Ectodermal cell (in vitro differentiated cells): ENCODE measurements at regions not wholly inside any gene's neighbourhood (a gene's known extent, or its start where the extent isn't known, plus 50 kb on each side); places are given as distances from the start of the nearest gene placed in this dataset.

Experiments used
- H3K27ac ChIP-seq: 2 replicates; pipeline ENCODE4 v1.7.0; 2013; ENCODE audit warnings: mild to moderate bottlenecking, low read depth, low read length; ENCODE audit not compliant: insufficient read depth, poor library complexity, severe bottlenecking
- H3K27me3 ChIP-seq: 2 replicates; pipeline ENCODE4 v1.7.0; 2013; ENCODE audit warnings: mild to moderate bottlenecking, low read length; ENCODE audit not compliant: insufficient read depth, control insufficient read depth, poor library complexity, severe bottlenecking
- H3K36me3 ChIP-seq: one replicate; pipeline ENCODE4 v1.7.0; 2013; ENCODE audit warnings: low read length; ENCODE audit not compliant: control insufficient read depth, insufficient read depth
- H3K4me1 ChIP-seq: one replicate; pipeline ENCODE4 v1.7.0; 2013; ENCODE audit warnings: low read length; ENCODE audit not compliant: control insufficient read depth, insufficient read depth
- H3K4me3 ChIP-seq: 2 replicates; pipeline ENCODE4 v1.7.0; 2013; ENCODE audit warnings: low read depth, low read length, control low read depth; ENCODE audit not compliant: insufficient read depth
- H3K9me3 ChIP-seq: 2 replicates; pipeline ENCODE4 v1.7.0; 2013; ENCODE audit warnings: mild to moderate bottlenecking, low read length, moderate library complexity; ENCODE audit not compliant: control insufficient read depth
- WGBS, 2 experiments: methylation state at CpG; one replicate each; pipeline ENCODE4 v1.1.7; 2013; ENCODE audit warnings: missing lambda C conversion rate in 2 of 2; 5-methylcytosine and 5-hydroxymethylcytosine counted together

DNA sequence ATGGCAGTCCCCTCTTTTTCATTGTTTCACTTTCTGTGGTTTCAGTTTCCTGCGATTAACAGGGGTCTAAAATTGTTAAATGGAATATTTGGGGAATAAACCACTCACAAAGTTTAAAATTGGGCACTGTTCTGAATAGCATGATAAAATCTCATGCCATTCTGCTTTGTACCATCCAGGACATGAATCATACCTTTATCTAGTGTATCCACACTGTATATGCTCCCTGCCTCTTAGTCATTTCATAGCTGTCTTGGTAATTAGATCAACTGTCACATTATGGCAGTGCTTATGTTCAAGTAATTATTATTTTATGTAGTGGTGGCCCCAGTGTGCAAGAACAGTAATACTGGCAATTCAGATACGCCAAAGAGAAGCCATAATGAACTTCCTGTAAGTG is 734.5 kb downstream of the ZPLD1 start:
- Histone ChIP-seq H3K9me3 (no peaks in the 10 kb centered on the region), H3K27ac (no peak overlapping the region), H3K27me3 (no peaks in the 10 kb centered on the region), H3K4me1 (no peaks in the 10 kb centered on the region), H3K36me3 (no peaks in the 10 kb centered on the region), H3K4me3 (no peak overlapping the region)
- 77 to 94% methylated on average over 1 to 2 of the region's 2 CpGs for WGBS, 2 experiments

DNA sequence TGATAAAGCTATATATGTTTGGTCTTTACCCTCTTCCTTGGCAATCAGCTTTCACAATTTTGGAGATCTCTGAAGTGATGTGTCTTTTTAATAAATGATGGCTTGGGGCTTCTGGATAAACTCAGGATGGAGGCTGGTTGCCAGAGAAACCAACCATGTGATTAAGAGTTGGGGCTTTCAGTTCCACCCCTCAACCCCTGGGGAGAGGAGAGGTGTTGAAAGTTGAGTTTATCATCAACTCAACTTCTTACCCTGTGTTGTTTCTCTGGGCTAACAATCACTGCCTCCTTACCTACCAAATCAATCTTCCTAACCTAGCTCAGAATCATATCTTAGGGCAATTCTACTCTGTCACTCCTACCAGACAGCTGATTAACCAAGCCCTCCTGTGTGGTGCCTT is 735.8 kb downstream of the ZPLD1 start:
- H3K4me3 ChIP-seq, result no peak overlapping the region
- H3K27ac ChIP-seq, result no peak overlapping the region
- no peaks in the 10 kb centered on the region for H3K27me3 ChIP-seq
- H3K4me1 ChIP-seq, result no peaks in the 10 kb centered on the region
- no peaks in the 10 kb centered on the region for H3K9me3 ChIP-seq
- no peaks in the 10 kb centered on the region for H3K36me3 ChIP-seq

DNA sequence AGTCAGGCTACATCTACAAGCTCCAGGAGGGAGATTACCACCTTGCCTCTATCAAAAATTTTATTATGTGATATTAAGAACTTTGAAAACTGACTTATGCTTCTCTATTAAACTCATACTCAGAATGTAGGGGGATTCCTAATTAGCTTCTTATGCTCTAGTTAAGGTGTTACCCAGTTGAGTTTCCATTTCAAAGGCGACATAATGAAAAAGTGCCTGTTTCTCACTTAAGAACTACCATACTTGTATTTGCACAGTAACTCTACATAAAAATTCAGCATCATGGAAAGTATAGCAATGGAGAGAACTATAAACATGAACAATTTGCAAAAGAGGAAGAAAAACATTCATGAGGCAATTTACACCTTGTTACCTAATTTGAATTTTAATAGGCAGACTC is 739.1 kb downstream of the ZPLD1 start:
- no peaks in the 10 kb centered on the region for H3K9me3 ChIP-seq
- no peaks in the 10 kb centered on the region for H3K27me3 ChIP-seq
- WGBS, 2 experiments, result 80 to 100% methylated on average over 1 of the region's 1 CpG
- no peaks in the 10 kb centered on the region for H3K4me1 ChIP-seq
- no peak overlapping the region for H3K27ac ChIP-seq
- no peaks in the 10 kb centered on the region for H3K36me3 ChIP-seq
- H3K4me3 ChIP-seq, result no peak overlapping the region

DNA sequence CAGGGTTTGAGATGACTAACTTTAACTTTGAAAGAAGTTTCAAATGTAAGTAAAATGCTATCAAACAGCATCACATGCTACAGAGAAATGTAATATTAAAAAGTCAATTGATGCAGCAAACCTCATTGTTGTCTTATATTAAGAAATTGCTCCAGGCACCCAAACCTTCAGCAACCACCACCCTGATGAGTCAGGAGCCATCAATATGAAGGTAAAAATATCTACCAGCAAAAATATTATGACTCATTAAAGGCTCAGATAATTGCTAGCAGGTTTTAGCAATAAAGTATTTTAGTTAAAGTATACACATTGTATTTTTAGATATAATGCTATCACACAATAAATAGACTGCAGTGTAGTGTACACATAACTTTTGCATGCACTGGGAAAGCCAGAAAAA is 746.3 kb downstream of the ZPLD1 start:
- H3K4me3 ChIP-seq, result no peak overlapping the region
- H3K27me3 ChIP-seq, result no peaks in the 10 kb centered on the region
- no peaks in the 10 kb centered on the region for H3K9me3 ChIP-seq
- H3K27ac ChIP-seq, result no peak overlapping the region
- H3K4me1 ChIP-seq, result no peaks in the 10 kb centered on the region
- no peaks in the 10 kb centered on the region for H3K36me3 ChIP-seq

DNA sequence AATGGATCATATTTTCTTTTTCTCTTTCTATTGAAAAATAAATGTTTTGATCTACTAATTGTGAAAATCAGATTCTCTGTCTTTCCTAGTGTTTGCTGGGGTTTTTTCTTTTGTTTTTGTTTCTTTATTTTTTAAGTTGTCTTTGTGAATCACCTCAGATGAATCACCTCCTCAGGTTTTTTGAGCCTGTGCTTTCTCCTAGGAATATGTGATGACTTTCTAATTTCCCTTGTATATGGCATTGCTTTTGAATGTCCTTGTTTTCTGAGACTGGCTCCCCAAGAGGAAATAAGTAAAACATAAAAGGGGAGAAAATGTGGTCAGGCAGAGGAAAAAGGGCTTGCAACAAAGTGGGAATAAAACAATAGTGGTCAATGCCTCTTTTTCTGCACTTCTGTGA is 750.0 kb downstream of the ZPLD1 start:
- H3K4me1 ChIP-seq, result no peaks in the 10 kb centered on the region
- H3K27ac ChIP-seq, result no peak overlapping the region
- no peaks in the 10 kb centered on the region for H3K9me3 ChIP-seq
- no peak overlapping the region for H3K4me3 ChIP-seq
- no peaks in the 10 kb centered on the region for H3K27me3 ChIP-seq
- H3K36me3 ChIP-seq, result no peaks in the 10 kb centered on the region

DNA sequence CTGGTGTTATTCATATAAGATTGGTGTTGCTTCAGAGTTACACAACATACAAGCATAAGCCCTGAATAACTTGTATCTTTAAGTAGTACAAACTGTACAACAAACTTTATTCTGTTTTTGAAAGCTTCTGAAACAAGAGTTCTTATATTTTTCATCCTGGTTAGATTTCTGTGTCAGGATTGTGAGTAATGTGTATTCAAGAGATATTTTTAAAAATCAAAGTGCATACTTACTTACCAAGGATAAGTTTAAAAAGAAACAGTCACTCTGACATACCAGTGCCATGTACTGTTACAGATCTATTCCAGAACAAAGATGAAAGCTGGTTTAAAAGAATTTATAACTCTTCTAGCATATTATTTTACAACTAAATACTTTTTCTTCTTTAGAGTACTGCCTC is 755.1 kb downstream of the ZPLD1 start:
- Histone ChIP-seq H3K36me3 (no peaks in the 10 kb centered on the region), H3K27me3 (no peaks in the 10 kb centered on the region), H3K4me1 (no peaks in the 10 kb centered on the region), H3K27ac (no peak overlapping the region), H3K4me3 (no peak overlapping the region), H3K9me3 (no peaks in the 10 kb centered on the region)

DNA sequence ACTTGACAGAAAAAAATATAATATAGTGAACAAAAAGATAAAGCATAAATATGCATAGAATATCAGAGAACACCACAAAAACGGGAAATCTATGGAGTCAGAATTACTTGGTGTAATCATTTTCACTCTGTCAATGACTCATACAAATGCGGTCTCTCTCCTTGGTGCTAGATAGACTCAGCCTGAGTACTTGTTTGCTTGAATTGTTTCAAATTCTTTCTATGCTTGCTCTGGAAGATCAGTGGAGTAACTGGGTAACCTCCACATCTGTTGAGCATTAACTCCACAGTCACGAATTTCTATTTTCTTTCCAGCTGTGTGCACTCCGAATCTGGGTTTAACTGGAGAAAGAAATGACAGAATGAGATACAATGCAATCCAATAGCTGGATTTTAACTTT is 760.4 kb downstream of the ZPLD1 start:
- 89 to 94% methylated on average over 4 of the region's 4 CpGs for WGBS, 2 experiments
- H3K4me3 ChIP-seq, result no peak overlapping the region
- H3K27me3 ChIP-seq, result no peaks in the 10 kb centered on the region
- H3K9me3 ChIP-seq, result no peaks in the 10 kb centered on the region
- H3K27ac ChIP-seq, result no peak overlapping the region
- H3K36me3 ChIP-seq, result no peaks in the 10 kb centered on the region
- H3K4me1 ChIP-seq, result no peaks in the 10 kb centered on the region

DNA sequence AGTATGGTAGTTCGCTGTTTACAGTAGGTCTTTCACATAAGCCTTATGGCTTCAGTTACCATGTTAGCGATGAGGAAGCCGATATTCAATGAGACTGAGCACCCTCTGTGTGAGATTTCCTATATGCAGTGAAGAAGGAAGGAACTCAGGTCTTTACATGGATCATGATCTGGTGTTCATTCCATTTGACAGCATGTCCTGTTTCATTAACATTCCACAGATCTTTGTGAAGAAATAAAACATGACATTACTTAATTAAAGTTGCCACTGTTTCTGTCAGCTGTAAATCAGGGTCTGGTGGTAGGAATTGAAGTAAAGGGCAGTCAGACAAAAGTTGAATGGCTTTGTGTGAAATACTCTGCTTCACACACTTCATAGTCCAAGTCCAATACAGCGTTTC is 768.6 kb downstream of the ZPLD1 start:
- WGBS, 2 experiments, result 93 to 99% methylated on average over 4 of the region's 4 CpGs
- H3K4me1 ChIP-seq, result no peaks in the 10 kb centered on the region
- H3K4me3 ChIP-seq, result no peak overlapping the region
- H3K27ac ChIP-seq, result no peak overlapping the region
- H3K27me3 ChIP-seq, result no peaks in the 10 kb centered on the region
- no peaks in the 10 kb centered on the region for H3K36me3 ChIP-seq
- H3K9me3 ChIP-seq, result no peaks in the 10 kb centered on the region

DNA sequence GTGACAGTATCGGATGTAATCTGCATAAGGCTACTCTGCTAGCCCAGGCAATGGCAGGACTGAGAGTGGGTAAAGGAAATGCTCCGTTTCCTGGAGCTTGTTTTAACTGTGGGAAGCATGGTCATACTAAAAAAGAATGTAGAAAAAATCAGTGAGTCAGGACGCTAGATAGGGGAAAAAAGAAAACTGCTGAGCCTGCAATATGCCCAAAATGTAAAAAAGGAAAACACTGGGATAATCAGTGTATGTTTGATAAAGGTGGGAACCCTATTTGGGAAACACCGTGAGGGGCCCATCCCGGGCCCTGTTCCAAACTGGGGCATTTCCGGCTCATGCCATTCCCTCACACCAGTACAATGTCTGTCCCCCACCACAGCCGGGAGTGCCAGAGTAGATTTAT is 775.8 kb downstream of the ZPLD1 start:
- WGBS, 2 experiments, result 93% methylated on average over 7 of the region's 7 CpGs

DNA sequence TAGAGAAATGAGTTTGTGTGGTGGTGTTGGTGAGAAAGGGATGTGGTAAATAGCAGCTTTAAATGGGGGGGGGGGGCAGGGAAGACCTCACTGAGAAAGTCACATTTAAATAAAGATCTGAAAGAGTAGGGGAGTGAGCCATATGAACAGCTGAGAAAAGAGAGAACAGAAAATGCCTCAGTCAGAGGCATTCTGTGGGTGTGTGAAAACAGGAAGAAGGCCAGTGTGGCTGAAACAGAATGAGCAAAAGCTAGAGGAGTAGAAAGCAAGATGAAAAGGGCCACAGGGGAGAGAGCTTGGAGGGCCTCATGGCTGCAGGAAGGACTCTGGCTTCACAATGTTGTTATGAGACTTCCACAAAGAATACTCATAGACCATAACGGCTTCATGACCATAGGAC is 783.3 kb downstream of the ZPLD1 start:
- Histone ChIP-seq H3K9me3 (no peaks in the 10 kb centered on the region), H3K36me3 (no peaks in the 10 kb centered on the region), H3K27me3 (no peaks in the 10 kb centered on the region), H3K4me1 (no peaks in the 10 kb centered on the region), H3K4me3 (no peak overlapping the region), H3K27ac (no peak overlapping the region)
- 38 to 43% methylated on average over 1 of the region's 1 CpG for WGBS, 2 experiments

More for the DNA sequence above, 775.8 kb downstream of the ZPLD1 start:
- Histone ChIP-seq H3K27me3 (no peaks in the 10 kb centered on the region), H3K4me3 (no peak overlapping the region), H3K36me3 (no peaks in the 10 kb centered on the region), H3K4me1 (no peaks in the 10 kb centered on the region), H3K9me3 (no peaks in the 10 kb centered on the region), H3K27ac (no peak overlapping the region)

DNA sequence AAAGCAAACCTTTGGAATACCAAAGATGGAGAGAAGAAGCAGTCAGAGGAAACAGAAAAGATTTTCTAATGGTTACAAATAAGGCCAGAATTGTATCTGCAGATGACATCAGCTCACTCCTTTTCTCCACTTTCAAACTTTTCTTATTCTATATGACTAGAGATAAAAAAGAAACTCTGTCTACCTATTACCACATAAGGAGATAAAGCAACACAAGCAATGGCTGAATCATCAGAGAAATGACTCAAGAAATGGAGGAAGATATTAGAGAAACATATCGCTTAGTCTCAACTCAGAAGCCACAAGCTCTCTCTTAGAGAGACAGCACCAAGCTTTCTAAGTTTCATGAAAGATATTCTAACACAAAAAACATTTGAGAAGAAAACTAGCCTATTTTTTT is 784.0 kb downstream of the ZPLD1 start:
- Histone ChIP-seq H3K4me3 (no peak overlapping the region), H3K9me3 (no peaks in the 10 kb centered on the region), H3K36me3 (no peaks in the 10 kb centered on the region), H3K4me1 (no peaks in the 10 kb centered on the region), H3K27me3 (no peaks in the 10 kb centered on the region), H3K27ac (no peak overlapping the region)
- 93% methylated on average over 1 of the region's 1 CpG; no CpG with 5 or more reads in 1 of the 2 experiments for WGBS, 2 experiments
